CD4-positive, alpha-beta memory T cell (primary cell): ENCODE measurements at regions not wholly inside any gene's neighbourhood (a gene's known extent, or its start where the extent isn't known, plus 50 kb on each side); places are given as distances from the start of the nearest gene placed in this dataset.

Source experiments
- CTCF ChIA-PET: fragments of 350-600 bp; sonication (Branson Sonifier 250); formaldehyde crosslinking; loops from one replicate; lab custom pipeline; 2021; ENCODE audit warnings: inconsistent platforms; ENCODE audit not compliant: partially characterized antibody; lab: Charles Lee
- POLR2A ChIA-PET: fragments of 350-600 bp; sonication (Branson Sonifier 250); formaldehyde crosslinking; loops from one replicate; lab custom pipeline; 2021; ENCODE audit not compliant: partially characterized antibody; lab: Charles Lee
- DNase-seq, 5 donors: peaks; one replicate each; pipeline versions ENCODE4 v3.0.0 to v3.0.0-alpha.2; 2020 to 2022; ENCODE audit warnings: mixed read lengths in 1 of 5
- H3K27ac ChIP-seq: one replicate; pipeline ENCODE4 v1.7.0; 2013; ENCODE audit warnings: low read depth, low read length
- H3K27me3 ChIP-seq: 2 replicates; pipeline ENCODE4 v1.7.0; 2013; ENCODE audit warnings: mild to moderate bottlenecking, low read length, moderate library complexity; ENCODE audit not compliant: insufficient read depth
- H3K36me3 ChIP-seq: 2 replicates; pipeline ENCODE4 v1.7.0; 2013; ENCODE audit warnings: mild to moderate bottlenecking, low read length, moderate library complexity; ENCODE audit not compliant: insufficient read depth
- H3K4me1 ChIP-seq: 2 replicates; pipeline ENCODE4 v1.7.0; 2013; ENCODE audit warnings: mild to moderate bottlenecking, low read length, moderate library complexity; ENCODE audit not compliant: insufficient read depth
- H3K4me3 ChIP-seq, 2 donors: one replicate each; pipeline ENCODE4 v1.7.0; 2013; ENCODE audit warnings: low read length in 2 of 2, mild to moderate bottlenecking in 1 of 2
- H3K9me3 ChIP-seq, 2 donors: one replicate each; pipeline ENCODE4 v1.7.0; 2013; ENCODE audit warnings: low read length in 2 of 2, control low read depth in 1 of 2; ENCODE audit not compliant: control insufficient read depth in 1 of 2
- H3K27ac Mint-ChIP-seq, 7 donors: one replicate each; pipeline ENCODE4 v1.8.0; 2020 to 2021; ENCODE audit warnings: mixed read lengths in 7 of 7, mild to moderate bottlenecking in 6 of 7, inconsistent platforms in 3 of 7, moderate library complexity in 3 of 7
- H3K27me3 Mint-ChIP-seq, 2 donors: one replicate each; pipeline ENCODE4 v1.8.0; 2020 to 2021; ENCODE audit warnings: mixed read lengths in 2 of 2
- H3K36me3 Mint-ChIP-seq, 2 donors: one replicate each; pipeline ENCODE4 v1.8.0; 2020 to 2021; ENCODE audit warnings: mixed read lengths in 2 of 2, inconsistent platforms in 1 of 2, mild to moderate bottlenecking in 1 of 2
- H3K4me1 Mint-ChIP-seq, 4 donors: one replicate each; pipeline ENCODE4 v1.8.0; 2020 to 2021; ENCODE audit warnings: mixed read lengths in 4 of 4, mild to moderate bottlenecking in 1 of 4
- H3K4me3 Mint-ChIP-seq, 8 donors: one replicate each; pipeline ENCODE4 v1.8.0; 2020 to 2021; ENCODE audit warnings: mixed read lengths in 8 of 8, mild to moderate bottlenecking in 7 of 8, moderate library complexity in 6 of 8, inconsistent platforms in 3 of 8
- H3K9me3 Mint-ChIP-seq, 8 donors: one replicate each; pipeline ENCODE4 v1.8.0; 2020 to 2021; ENCODE audit warnings: mixed read lengths in 8 of 8, mild to moderate bottlenecking in 5 of 8, inconsistent platforms in 3 of 8, moderate library complexity in 1 of 8
- intact Hi-C: fragments of 100-400 bp; cut with micrococcal nuclease; formaldehyde crosslinking; loops from one replicate; pipeline ENCODE4 v1.15.1; 2023

DNA sequence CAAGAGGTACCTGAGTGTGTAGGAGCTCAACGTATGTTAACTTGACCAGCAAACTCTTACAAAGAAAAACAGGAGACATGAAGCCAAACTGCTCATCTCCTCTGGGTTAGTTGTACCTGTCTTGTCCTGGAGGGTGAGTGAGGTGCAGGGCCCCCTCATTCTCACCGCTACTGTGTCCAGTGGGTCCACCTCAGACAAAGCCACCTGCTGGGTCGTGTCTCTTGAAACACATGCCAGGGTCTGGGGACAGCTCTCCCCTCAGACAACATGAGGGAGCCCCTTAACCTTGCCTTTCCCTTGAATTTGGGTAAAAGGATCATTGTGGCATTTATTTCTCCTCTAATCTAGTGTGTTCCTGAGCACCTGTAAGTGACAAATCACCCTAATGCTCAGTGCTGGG is 185.6 kb downstream of the TLE3 start:
- intact Hi-C loops = no loop called here
- no peak overlapping the region for H3K27ac Mint-ChIP-seq
- CTCF ChIA-PET = interaction anchor here (1.1 kb wide), 1 partner anchor 12 kb away, joined by 3 read pairs; no protein-coding TSS in a partner anchor

DNA sequence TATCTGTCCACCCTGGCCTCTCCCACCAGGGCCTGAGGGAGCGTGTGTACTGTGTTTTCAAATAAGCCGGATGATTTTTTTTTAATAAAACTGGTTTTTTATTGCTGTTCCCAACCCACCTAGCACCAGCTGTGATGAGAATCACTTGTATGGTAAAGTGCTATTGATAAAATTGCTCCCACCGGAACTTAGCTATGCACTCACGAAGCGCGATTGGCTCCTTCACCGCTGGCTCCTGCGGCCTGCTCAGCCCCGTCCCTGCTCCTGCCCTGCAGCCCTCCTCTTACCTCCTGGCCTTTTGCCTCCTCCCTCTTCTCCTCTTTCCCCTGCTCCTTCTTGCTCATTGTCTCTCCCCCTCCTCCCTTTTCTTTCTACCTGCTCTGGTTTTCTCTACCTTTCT is 183.7 kb downstream of the TLE3 start:
- Mint-ChIP-seq H3K9me3 (no peaks in the 10 kb centered on the region), H3K36me3 (no peaks in the 10 kb centered on the region), H3K4me1 (no peaks in the 10 kb centered on the region), H3K27me3 (peaks cover 2 to 3% of the 10 kb centered on the region in 2 donors), H3K27ac (no peak overlapping the region), H3K4me3 (no peak overlapping the region)
- Histone ChIP-seq H3K9me3 (no peaks in the 10 kb centered on the region), H3K4me3 (no peak overlapping the region), H3K27ac (no peak overlapping the region), H3K36me3 (no peaks in the 10 kb centered on the region), H3K27me3 (no peaks in the 10 kb centered on the region), H3K4me1 (no peaks in the 10 kb centered on the region)
- ChIA-PET CTCF (no interaction called here), POLR2A (no interaction called here)
- intact Hi-C loops = no loop called here
- DNase-seq = no peak

More for the DNA sequence above, 185.6 kb downstream of the TLE3 start:
- Mint-ChIP-seq H3K4me3 (no peak overlapping the region), H3K9me3 (no peaks in the 10 kb centered on the region), H3K36me3 (no peaks in the 10 kb centered on the region), H3K27me3 (peaks cover 2 to 3% of the 10 kb centered on the region in 2 donors), H3K4me1 (peaks cover 0 to 2% (median 0%) of the 10 kb centered on the region in 4 donors)
- POLR2A ChIA-PET = no interaction called here
- H3K9me3 ChIP-seq = no peaks in the 10 kb centered on the region
- no peak for DNase-seq
- H3K36me3 ChIP-seq = no peaks in the 10 kb centered on the region
- no peaks in the 10 kb centered on the region for H3K4me1 ChIP-seq
- H3K4me3 ChIP-seq = no peak overlapping the region
- H3K27ac ChIP-seq = no peak overlapping the region
- no peaks in the 10 kb centered on the region for H3K27me3 ChIP-seq

- H3K4me1 ChIP-seq = no peaks in the 10 kb centered on the region
- DNase-seq = no peak
- H3K27ac ChIP-seq = no peak overlapping the region
- H3K36me3 Mint-ChIP-seq = no peaks in the 10 kb centered on the region
- peaks cover 2 to 3% of the 10 kb centered on the region in 2 donors for H3K27me3 Mint-ChIP-seq
- H3K9me3 ChIP-seq = no peaks in the 10 kb centered on the region
- no peaks in the 10 kb centered on the region for H3K36me3 ChIP-seq
- H3K27me3 ChIP-seq = no peaks in the 10 kb centered on the region
- ChIA-PET POLR2A (no interaction called here), CTCF (no interaction called here)
- no peaks in the 10 kb centered on the region for H3K9me3 Mint-ChIP-seq
- intact Hi-C loops = no loop called here
- H3K4me1 Mint-ChIP-seq = no peaks in the 10 kb centered on the region
- no peak overlapping the region for H3K4me3 Mint-ChIP-seq
- no peak overlapping the region for H3K4me3 ChIP-seq
- no peak overlapping the region for H3K27ac Mint-ChIP-seq
Observed at GRCh38 chr15:69914960-69915359, 182.8 kb downstream of the TLE3 start.

DNA sequence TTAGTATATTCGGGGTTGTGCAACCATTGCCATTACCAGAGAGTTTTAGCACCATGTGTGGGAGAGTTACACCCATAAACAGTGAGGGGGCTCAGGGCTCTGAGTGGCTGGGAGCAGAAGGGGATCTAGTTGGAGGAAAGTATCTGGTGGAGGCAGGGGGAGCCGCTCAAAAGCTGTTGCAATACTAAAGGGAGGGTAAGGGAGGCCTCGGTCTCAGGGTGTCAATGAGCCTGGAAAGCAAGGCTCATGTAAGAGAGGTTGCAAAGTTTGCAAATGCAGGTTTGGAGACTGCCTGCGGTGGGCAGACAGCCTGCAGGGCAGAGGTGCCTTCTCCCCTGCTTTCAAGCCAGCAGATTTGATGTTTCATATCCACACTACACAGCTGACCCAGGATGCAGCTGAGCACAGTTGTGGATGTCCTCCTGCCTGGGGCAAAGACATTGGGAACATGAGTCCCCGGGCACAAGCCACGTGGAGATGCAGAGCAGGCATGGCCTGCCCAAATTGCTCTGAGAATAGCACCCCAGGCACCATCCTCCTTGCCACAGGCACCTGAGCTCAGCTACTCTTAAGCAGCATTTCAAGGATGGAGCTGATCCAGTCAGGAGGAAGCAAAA is 181.4 kb downstream of the TLE3 start:
- intact Hi-C loops = no loop called here
- Mint-ChIP-seq H3K27me3 (peaks cover 0 to 3% of the 10 kb centered on the region in 2 donors), H3K27ac (no peak overlapping the region), H3K9me3 (no peaks in the 10 kb centered on the region), H3K4me1 (no peaks in the 10 kb centered on the region), H3K4me3 (no peak overlapping the region), H3K36me3 (no peaks in the 10 kb centered on the region)
- H3K4me1 ChIP-seq = no peaks in the 10 kb centered on the region
- no peak overlapping the region for H3K4me3 ChIP-seq
- POLR2A ChIA-PET = no interaction called here
- CTCF ChIA-PET = no interaction called here
- DNase-seq = no peak
- no peak overlapping the region for H3K27ac ChIP-seq
- no peaks in the 10 kb centered on the region for H3K36me3 ChIP-seq
- H3K9me3 ChIP-seq = no peaks in the 10 kb centered on the region
- H3K27me3 ChIP-seq = no peaks in the 10 kb centered on the region

- Mint-ChIP-seq H3K27ac (no peak overlapping the region), H3K36me3 (no peaks in the 10 kb centered on the region), H3K27me3 (peaks cover 0 to 3% of the 10 kb centered on the region in 2 donors), H3K4me3 (no peak overlapping the region), H3K9me3 (peaks cover 0 to 2% (median 0%) of the 10 kb centered on the region in 8 donors), H3K4me1 (peaks cover 0 to 1% (median 0%) of the 10 kb centered on the region in 4 donors)
- no peaks in the 10 kb centered on the region for H3K9me3 ChIP-seq
- H3K4me1 ChIP-seq = no peaks in the 10 kb centered on the region
- POLR2A ChIA-PET = no interaction called here
- no peaks in the 10 kb centered on the region for H3K27me3 ChIP-seq
- CTCF ChIA-PET = no interaction called here
- intact Hi-C loops = no loop called here
- H3K36me3 ChIP-seq = no peaks in the 10 kb centered on the region
- H3K4me3 ChIP-seq = no peak overlapping the region
- no peak overlapping the region for H3K27ac ChIP-seq
- no peak for DNase-seq
Observed at GRCh38 chr15:69917056-69917455, 180.7 kb downstream of the TLE3 start.

DNA sequence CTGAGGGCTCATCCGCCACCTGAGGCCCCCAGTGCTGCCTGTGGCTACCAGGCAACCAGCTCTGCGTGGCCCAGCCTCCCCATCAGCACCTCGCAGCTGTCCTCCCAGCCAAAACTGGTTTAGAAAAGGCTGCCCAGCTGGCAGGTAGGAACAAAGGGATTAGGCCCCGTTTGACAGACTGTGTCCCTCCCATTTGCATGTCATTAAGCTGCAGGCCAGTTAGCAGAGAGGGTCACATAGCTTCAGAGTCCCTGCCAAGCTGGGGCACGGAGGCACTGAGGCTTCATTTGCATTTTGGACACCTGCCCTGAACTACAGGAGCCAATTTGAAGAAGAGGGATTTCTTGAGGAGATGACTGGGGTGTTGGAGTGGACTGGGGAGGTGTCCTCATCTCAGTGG is 177.9 kb downstream of the TLE3 start:
- intact Hi-C loops = no loop called here
- peaks cover 0 to under 1% of the 10 kb centered on the region in 2 donors for H3K9me3 ChIP-seq
- ChIA-PET POLR2A (no interaction called here), CTCF (interaction anchor here (0.6 to 1.0 kb wide), 2 partner anchors 185 to 451 kb away, joined by 3 read pairs; no protein-coding TSS in a partner anchor)
- Mint-ChIP-seq H3K4me1 (peaks cover 0 to 3% (median 0%) of the 10 kb centered on the region in 4 donors), H3K36me3 (peaks cover 0 to 8% of the 10 kb centered on the region in 2 donors), H3K27me3 (peaks cover 1 to 5% of the 10 kb centered on the region in 2 donors), H3K4me3 (no peak overlapping the region), H3K9me3 (peaks cover 0 to 16% (median 9%) of the 10 kb centered on the region in 8 donors), H3K27ac (no peak overlapping the region)
- H3K36me3 ChIP-seq = no peaks in the 10 kb centered on the region
- H3K4me1 ChIP-seq = no peaks in the 10 kb centered on the region
- H3K27me3 ChIP-seq = no peaks in the 10 kb centered on the region
- H3K4me3 ChIP-seq = no peak overlapping the region
- DNase-seq = no peak
- no peak overlapping the region for H3K27ac ChIP-seq

DNA sequence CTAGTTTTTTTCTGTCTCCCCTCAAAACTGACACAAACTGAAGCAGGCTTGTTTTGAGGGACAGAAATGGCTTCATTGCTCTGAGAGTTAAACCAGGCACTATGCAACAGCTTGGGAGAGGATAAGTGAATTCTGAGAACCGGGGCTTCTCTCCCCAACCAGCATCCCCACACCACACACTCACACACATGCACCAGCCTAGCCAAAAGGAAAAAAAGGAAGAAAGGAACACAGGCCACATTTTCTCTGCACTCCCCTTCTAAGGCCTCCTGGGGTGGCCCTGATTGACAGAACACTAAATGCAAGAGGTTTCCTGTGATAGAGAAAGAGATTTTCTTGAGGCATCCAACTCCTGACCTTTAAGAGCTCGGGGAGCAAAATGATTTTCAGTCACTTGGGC is 177.5 kb downstream of the TLE3 start:
- DNase-seq = no peak
- Histone ChIP-seq H3K27ac (no peak overlapping the region), H3K9me3 (peaks cover 0 to 5% of the 10 kb centered on the region in 2 donors), H3K4me1 (no peaks in the 10 kb centered on the region), H3K4me3 (no peak overlapping the region), H3K27me3 (no peaks in the 10 kb centered on the region), H3K36me3 (no peaks in the 10 kb centered on the region)
- no peak overlapping the region for H3K27ac Mint-ChIP-seq
- peaks cover 0 to 8% of the 10 kb centered on the region in 2 donors for H3K36me3 Mint-ChIP-seq
- intact Hi-C loops = no loop called here
- ChIA-PET POLR2A (no interaction called here), CTCF (interaction anchor here (1.0 kb wide), 1 partner anchor 185 kb away, joined by 3 read pairs; no protein-coding TSS in a partner anchor)
- H3K4me3 Mint-ChIP-seq = no peak overlapping the region
- peaks cover 0 to 3% (median 0%) of the 10 kb centered on the region in 4 donors for H3K4me1 Mint-ChIP-seq
- H3K9me3 Mint-ChIP-seq = peaks cover 0 to 20% (median 11%) of the 10 kb centered on the region in 8 donors
- peaks cover 1 to 5% of the 10 kb centered on the region in 2 donors for H3K27me3 Mint-ChIP-seq
